Fibroblast of skin of right quadriceps (primary cell): ENCODE measurements at regions not wholly inside any gene's neighbourhood (a gene's known extent, or its start where the extent isn't known, plus 50 kb on each side); places are given as distances from the start of the nearest gene placed in this dataset.
A peak's percentile ranks its signal among the peaks of the same experiment; 100 is the strongest.

ENCODE experiments used
- DNase-seq: peaks from one replicate; pipeline ENCODE4 v3.0.0-alpha.2; 2013

DNA sequence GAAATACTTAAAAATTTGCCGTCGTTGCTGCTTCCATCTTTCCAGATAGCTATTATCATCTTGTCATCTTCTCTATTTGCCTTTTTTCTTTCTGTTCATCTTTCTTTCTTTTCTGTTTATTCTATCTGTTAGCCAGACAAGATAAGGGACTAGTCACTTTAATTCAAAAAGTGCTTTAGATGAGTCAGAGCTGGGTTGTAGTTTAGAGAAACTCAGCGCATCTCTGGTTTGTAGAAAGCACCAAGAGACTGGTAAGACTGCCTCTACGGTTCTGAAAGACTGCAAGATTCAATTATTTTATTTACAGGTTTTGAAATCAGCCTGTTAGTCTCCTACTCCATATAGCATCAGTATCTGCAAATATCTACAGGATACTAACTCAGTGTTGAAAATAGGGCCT is 562.8 kb upstream of the RIOK2 start:
- DNase-seq = no peak

DNA sequence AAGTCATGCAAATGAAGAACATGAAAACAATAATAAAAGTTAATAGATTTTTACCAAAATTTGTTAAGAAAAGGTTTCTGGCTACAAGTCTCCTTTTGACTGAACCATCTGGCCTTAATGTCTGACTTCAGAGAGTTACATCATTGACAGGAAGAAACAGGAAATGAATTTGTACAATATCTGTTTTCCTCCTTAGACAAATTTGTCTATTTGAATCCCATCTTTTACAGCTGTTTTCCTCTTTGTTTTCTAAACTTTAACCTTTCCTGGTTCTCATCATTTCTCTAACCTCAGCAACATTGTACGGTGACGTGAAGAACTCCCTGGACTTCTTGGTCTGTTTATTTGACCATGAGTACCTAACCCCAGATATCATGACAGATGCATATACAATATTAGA is 567.5 kb upstream of the RIOK2 start:
- no peak for DNase-seq

DNA sequence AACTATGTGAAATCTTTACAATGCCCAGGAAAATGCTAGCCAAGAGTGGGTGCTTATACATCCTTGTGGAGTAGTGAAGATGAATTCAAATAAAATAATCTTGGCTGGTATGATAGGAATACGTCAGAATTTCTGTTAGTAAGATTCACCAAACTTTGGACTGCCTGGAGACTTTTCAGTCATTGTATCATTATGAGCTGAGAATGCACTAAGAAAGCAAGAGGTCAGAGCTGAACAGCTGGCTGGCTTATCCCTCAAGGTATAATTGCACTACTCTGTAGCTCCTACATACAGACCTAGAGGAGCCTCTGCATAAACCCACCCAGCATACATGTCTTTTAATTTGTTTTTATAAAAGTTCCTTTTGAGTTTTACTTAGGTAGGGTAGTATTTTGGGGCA is 568.5 kb upstream of the RIOK2 start:
- DNase-seq = no peak

DNA sequence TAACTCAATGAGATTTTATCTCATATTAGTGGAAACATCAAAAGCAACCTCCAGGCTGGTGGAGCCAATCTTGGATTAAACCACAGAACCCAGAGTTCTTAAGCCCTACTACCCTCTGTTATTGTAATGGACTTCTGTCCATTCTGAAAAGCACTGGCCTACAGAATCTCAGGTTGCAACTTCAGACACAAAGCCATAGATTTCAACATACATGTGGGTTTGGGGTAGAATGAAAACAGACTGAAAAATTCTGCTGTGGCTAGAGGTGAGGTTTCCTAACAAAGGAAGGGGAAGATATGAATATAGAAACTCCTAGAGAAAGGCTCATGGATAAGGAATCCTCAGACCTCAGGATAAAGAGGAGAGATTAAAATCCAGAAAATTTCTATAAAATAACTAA is 569.8 kb upstream of the RIOK2 start:
- DNase-seq = no peak

DNA sequence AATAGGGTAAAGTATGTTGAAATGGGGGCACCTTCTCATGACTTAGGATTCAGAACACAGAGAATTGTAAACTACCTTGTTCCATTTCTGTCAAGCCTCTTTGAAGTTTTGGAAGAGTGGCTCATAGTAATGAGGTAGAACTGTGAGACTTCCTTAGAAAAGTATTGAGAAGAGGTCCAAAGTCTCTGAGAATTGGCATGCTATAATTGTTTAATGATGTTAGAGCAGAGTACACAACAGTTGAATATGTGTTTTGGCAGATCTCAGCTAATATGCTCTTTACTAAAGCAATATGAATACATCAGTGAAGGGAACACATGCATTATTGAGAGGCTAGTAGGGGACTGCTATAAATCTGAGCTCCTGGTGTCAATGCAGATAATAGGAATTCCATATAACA is 579.4 kb upstream of the RIOK2 start:
- no peak for DNase-seq

DNA sequence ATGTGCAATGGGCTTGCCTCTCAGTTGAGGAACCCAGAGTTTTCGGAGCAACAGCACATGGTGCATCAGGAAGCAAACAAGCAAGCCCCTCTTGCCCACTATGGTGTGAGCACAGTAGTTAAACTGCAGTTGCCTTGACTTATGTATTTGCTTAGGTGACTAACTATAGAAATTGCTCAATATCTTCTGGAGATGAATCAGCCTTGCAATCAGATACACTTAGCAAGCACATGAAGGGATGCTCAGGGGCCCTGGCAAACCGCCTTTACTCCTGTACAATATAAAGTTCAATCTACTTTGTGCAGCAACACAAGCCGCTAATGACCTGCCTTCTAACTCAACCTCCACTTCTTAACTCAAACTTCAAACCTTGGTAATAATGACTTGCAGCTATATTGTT is 581.7 kb upstream of the RIOK2 start:
- peak; percentile 80 for DNase-seq

DNA sequence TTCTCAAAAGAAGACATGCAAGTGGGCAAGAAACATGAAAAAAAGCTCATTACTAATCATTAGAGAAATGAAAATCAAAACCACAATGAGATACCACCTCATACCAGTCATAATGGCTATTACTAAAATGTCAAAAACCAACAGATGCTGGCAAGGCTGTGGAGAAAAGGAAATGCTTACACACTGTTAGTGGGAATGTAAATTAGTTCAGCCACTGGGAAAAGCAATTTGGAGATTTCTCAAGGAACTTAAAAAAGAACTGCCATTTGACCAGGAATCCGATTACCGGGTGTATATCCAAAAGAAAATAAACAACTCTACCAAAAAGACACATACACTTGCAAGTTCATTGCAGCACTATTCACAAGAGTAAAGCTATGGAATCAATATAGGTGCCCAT is 595.4 kb upstream of the RIOK2 start:
- DNase-seq = peak; percentile 18

DNA sequence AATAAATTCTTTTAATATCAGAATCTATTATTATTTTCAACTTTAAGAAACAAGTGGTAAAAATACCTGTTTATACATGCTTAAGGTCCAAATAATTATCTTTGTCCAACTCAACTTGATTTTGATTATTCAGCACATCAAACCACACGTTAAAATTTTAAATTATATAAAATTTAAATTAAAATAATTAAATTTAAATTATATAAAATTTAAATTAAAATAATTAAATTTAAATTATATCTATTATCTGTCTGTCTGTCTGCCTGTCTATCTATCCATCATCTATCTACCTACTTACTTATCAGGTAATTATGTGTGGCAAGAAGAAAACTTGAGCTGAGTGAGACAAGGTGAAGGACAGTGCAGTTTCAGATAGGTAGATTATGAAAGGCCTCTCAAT is 605.3 kb upstream of the RIOK2 start:
- no peak for DNase-seq

DNA sequence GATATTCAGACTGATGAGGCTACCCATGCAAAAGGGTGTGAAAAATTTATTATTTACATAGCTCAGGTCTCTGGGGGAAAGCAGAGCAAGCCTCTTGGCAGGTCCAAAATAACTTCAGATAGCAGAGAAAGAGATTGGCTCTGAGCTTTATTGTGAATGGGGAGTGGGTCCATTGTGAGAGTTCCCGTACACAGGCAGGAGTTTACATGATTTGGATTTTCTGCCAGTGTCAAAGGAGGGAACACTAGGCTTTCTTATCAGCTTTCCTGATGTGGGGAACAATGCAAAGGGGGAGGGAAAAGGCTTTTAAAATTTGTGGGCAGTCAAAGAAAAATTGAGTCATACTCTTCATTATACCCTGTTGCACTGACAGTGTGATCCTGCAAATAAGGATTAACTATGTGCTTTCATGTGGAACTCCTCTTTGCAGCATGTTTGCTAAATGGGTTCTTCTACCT is 615.0 kb upstream of the RIOK2 start:
- DNase-seq = no peak

DNA sequence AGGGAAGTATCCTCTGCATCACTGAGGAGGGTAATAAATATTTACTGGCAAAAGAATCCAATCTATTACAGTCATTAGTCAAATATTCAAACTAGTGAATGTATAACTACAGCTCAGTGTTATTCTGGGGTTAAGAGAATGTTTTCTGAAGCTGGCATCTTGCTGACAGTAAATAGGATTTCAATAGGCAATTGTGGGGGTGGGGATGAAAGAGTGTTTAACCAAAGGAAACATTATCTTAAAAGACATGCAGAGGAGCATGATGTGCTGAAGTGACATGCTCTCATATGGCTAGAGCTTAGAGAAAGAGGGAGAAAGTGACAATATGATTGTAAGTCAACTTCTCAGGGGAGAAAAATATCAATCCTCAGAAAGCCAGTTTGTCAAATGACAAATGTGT is 618.4 kb upstream of the RIOK2 start:
- no peak for DNase-seq

DNA sequence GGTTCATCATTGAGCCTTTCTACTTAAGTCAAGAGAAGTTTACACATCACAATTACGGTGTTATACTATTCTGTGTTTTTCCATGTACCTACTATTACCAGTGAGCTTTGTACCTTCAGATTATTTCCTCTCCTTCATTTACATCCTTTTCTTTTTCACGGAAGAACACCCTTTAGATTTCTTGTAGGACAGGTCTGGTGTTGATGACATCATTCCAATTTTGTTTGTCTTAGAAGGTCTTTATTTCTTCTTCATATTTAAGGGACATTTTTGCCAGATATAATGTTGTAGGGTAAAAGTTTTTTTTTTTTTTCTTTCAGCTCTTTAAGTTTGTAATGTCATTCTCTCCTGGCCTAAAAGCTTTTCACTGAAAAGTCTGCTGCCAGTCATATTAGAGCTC is 637.1 kb upstream of the RIOK2 start:
- DNase-seq = no peak

DNA sequence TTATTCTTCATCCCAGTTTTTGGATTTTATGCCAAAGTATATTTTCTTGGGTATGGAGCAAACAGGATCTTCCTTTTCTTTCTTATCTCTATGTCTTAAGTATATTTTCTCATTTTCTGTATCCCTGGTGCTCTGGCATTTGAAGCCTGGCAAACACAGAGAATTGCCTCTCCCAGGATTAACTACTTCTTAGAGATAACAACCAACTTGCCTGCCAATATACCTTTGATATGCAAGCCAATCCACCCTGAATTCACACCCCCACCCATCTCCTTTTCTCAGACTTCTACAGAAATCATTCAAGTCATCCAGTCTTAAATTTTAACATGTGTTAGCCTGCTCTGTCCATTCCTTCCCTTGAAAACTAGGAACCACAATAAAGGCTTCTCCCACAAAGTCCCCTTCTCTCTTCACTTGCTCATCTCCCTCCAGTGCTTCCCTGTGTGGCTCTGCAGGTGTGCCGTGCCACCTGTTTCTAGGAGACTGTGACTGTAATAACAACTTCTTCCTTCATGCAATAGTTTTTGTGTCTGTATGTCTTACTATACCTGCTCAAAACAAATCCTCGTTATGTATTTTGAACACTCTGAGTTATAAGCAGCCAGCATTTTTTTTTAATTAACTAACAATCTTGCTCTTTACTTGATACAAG is 649.7 kb upstream of the RIOK2 start:
- no peak for DNase-seq

DNA sequence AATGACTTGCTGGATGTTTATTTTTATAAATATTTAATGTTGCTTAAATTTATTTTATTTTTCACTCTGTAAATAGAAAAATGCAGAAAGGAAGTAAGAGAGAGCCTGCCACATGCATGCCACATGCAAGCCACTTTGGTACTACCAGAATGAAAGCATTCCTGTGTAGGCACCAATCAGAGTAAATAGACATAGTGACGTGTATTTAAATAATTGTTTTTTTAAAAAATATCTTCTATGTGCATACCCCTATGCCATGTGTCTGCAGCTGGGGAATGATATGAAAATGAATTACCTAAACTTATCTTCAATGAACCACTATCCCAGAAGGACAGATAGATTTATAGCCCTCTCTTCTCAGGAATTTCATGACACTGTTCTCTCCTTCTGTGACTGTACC is 651.5 kb upstream of the RIOK2 start:
- DNase-seq = no peak

DNA sequence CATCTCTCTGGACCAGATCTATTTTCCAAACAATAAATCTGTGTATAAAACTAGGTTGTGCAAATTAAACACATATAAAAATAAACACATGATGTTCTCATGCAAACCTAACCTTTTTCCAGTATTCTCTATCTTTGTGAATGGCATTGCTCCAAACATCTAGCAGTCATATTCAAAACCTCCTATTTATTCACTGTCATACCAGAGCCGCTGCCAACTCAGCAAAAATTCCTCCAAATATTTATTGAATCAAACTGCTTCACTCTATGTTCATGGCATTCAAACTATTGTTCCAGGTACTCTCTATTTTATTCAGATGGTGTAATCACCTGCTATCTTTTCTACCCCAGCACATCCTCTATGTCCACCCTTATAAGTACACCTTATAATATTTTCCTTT is 652.1 kb upstream of the RIOK2 start:
- DNase-seq = no peak

DNA sequence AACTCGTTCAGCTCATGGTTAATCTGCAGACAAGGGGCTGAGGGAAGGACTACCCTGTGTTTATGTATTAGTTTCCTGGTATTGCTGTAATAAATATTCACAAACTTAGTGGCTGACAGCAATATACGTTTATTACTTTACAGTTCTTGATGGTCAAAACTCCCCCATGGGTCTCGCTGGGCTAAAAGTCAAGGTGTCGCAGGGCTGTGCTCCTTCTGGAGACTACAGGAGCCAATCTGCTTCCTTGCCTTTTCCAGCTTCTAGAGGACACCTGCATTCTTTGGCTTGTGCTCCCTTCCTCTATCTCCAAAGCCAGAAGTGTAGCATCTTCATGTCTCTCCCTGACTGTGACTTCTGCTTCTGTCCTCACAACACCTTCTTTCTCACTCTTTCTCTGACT is 653.8 kb upstream of the RIOK2 start:
- DNase-seq = no peak

DNA sequence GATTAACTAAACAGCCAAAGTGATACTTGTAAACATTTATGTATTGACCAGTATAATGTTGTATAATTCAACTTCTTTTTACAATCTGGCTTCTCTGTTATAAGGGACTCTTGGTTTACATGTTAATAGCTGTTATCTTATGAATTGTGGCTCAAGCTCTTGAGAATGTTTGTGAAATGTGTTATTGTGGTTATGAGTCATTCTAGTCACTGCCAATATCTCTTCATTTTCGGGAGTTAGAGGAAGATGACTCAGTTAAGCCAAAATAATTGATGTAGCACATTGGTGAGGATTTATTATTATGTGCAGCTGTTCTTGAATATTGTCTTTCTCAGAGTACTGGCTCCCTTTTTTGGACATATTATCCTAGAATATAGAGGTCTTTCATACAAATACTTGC is 655.2 kb upstream of the RIOK2 start:
- DNase-seq = peak; percentile 98

DNA sequence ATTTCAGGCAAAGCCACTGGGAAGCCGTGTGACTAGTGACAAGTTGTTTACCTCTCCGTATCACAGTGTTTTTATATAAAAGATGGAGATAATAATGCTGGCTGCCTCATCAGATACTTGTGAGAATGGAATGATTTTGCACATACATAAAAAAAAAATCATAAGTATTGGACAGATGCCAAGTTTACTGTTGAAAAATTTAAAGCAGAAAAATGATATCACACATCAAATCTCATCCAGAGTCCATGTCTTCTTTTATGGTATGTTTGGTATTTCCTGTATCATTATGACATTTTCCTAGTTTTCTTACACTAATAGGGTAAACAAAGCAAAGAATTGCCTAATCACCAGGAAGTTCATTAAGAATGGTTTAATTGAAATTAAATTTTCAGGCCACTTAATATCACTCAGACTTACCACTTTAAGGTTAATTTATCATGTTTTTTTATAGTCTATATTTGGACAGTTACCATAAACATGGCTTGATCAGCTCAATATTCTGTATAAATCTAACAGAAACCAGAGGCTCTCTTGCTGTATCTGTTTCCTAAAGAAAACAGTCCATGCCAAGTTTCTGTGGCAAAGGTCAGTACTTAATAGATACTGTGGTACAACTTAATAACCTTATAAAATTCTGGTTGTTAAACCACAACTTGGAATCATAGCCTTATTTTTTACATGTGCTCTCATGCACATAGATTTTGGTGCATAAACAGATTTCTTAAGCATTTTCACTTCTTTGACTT is 656.5 kb upstream of the RIOK2 start:
- peak; percentile 53 for DNase-seq

DNA sequence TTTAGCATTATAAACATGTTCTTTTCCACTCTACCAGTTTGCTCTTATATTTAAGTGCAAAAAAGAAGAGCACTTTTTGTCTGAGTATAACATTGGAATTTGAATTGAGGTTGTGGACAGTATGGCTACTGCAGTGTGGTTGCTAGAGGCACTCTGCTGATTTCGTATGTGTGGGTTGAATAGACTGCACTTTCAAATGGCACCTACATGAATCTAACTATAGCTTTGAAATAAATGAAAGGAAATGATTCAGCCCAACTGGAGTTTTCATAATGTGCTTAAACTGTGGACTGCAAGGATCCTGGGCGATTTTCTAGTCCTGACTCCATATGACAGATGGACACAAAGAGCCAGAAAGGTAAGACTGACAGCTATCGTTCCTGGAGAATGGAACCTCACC is 657.6 kb upstream of the RIOK2 start:
- peak; percentile 30 for DNase-seq

DNA sequence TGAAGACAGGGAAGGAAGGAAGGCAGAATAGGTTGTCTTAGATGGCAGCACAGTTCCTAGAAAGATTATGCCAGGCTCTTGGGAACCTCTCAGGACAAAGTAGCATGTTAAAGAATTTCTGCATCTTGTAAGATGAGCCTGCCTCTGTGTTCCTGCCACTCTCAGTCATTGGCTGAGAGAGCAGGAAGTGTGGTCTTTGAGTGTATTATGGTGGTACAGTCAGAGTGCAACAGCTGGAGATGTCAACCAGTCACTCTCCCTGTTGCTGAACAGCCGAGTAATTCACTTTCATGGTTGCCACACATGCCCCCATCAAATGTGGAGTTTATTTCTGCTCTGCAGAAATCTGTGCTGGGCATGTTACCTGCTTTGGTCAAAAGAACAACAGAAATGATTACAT is 659.6 kb upstream of the RIOK2 start:
- no peak for DNase-seq

DNA sequence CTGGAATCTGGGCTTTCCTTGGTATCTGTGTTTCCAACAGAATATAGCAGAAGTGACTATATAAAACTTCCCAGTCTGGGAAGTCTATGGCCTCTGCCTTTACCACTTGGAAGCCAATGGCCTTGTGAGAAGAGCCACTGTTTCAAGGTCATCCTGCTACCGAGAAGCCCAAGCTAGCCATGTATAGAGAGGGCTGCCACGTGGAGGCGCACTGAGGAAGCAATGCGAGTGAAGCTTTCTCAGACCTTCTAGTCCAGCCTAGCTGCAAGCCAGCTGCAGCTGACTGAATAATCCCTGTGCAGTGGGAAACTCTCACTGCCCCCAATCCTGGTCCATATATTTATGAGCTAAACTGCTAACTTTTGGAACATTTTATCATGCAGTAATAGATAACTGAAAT is 661.8 kb upstream of the RIOK2 start:
- no peak for DNase-seq

DNA sequence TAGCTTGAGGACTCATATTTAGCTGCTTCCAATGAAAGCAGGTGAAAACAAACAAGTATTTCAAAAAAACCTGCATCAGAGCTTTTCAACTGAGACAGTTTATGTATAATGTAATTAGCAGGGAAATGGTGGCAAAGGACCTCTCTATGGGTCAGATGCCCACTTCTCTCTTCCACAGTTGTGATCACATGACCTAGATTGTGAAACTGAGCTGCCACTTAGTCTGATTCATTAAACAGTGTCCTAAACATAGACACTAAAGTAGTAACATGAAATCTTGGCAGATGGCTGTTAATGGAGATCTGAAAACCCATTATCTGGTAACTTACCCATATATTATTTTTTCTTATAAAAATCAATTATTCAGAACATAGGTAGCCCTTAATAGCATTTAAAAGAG is 663.6 kb upstream of the RIOK2 start:
- no peak for DNase-seq

DNA sequence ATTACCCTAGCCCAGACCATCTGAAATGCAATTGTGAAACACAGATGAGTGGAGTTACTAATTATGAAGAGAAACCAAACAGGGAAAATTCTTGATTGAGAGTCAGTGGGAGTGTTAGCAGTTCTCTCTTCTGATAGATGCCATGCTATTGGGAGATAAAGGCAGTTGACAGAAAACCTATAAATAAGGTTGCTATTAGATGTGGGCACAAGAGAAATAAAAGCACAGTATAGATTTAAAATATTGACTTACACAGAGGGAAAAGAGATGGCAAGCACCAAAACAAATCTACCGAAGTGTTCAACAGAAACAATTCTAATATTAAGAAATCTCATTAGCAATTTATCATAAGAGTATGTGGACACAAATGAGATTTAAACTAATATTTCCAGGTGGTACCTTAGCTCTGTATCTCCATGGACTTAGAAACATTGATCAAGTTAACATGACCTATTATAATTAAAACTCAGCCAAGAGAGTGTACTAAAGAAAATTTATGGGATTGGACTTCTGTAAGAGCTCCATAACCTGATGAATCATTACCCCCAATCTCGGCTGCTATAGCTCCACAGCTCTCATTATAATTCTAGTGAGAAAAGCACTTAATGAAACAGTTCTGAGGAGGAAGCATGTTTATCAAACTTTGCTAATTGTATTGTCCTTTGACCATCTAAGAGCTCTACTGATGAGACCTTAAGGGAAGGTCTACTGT is 665.0 kb upstream of the RIOK2 start:
- DNase-seq = no peak

DNA sequence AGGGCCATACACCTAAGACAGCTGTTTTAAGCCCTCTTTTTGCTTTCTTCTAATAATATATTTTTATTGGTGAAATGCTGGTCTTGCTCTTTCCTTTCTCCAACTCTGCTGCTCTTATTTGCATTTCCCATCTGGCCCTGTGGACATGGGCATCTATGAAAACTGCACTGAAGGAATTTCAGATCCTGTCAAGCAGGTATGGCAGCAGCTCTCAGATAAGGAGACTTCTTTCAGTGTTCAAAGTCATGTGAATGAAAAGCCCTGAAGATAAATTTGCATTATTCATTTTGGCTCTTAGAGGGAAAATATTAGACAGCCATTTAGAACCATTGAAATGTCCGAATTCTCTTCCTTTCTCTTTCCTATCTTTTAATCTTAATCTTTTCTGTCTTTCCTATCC is 668.0 kb upstream of the RIOK2 start:
- no peak for DNase-seq
